Progenitor cell of endocrine pancreas (in vitro differentiated cells): ENCODE measurements at regions not wholly inside any gene's neighbourhood (a gene's known extent, or its start where the extent isn't known, plus 50 kb on each side); places are given as distances from the start of the nearest gene placed in this dataset.

Experiments
- DNase-seq: peaks from one replicate; pipeline ENCODE4 v3.0.0; 2021; ENCODE audit warnings: low spot score; ENCODE audit not compliant: unreplicated experiment
- H3K27ac Mint-ChIP-seq: 2 replicates; pipeline ENCODE4 v1.8.0; 2021; ENCODE audit warnings: mild to moderate bottlenecking, moderate library complexity, mixed read lengths
- H3K27me3 Mint-ChIP-seq: 2 replicates; pipeline ENCODE4 v1.8.0; 2021; ENCODE audit warnings: mixed read lengths
- H3K36me3 Mint-ChIP-seq: 2 replicates; pipeline ENCODE4 v1.8.0; 2022; ENCODE audit warnings: mixed read lengths; ENCODE audit not compliant: insufficient read depth
- H3K4me1 Mint-ChIP-seq: 2 replicates; pipeline ENCODE4 v1.8.0; 2021; ENCODE audit warnings: low read depth, mixed read lengths
- H3K4me3 Mint-ChIP-seq: 2 replicates; pipeline ENCODE4 v1.8.0; 2021; ENCODE audit warnings: low read depth, mild to moderate bottlenecking, moderate library complexity, mixed read lengths
- H3K9me3 Mint-ChIP-seq: 2 replicates; pipeline ENCODE4 v1.8.0; 2021; ENCODE audit warnings: low read depth, mixed read lengths
- CTCF ChIP-seq: fragments of 200-600 bp; sonication (generic); IDR thresholded peaks from one replicate; pipeline ENCODE4 v1.5.0; 2021; ENCODE audit warnings: antibody characterized with exemption, mild to moderate bottlenecking; ENCODE audit not compliant: unreplicated experiment

- H3K27ac Mint-ChIP-seq = no peak overlapping the region
- no peak for TF ChIP-seq CTCF
- no peak for DNase-seq
- H3K4me1 Mint-ChIP-seq = peaks cover 2% of the 10 kb centered on the region
- no peaks in the 10 kb centered on the region for H3K27me3 Mint-ChIP-seq
- no peaks in the 10 kb centered on the region for H3K36me3 Mint-ChIP-seq
- peaks cover 3% of the 10 kb centered on the region for H3K9me3 Mint-ChIP-seq
- H3K4me3 Mint-ChIP-seq = no peak overlapping the region
Observed at GRCh38 chr3:73324203-73325155, 263.0 kb downstream of the EBLN2 start.

GRCh38 chr3:73326396-73326795, 264.9 kb downstream of the EBLN2 start:
- H3K27ac Mint-ChIP-seq = peak overlapping the region; percentile 59
- no peaks in the 10 kb centered on the region for H3K27me3 Mint-ChIP-seq
- H3K9me3 Mint-ChIP-seq = peaks cover 10% of the 10 kb centered on the region
- no peak for TF ChIP-seq CTCF
- no peaks in the 10 kb centered on the region for H3K36me3 Mint-ChIP-seq
- no peak overlapping the region for H3K4me3 Mint-ChIP-seq
- H3K4me1 Mint-ChIP-seq = peaks cover 2% of the 10 kb centered on the region
- DNase-seq = no peak

- Mint-ChIP-seq H3K9me3 (peaks cover 10% of the 10 kb centered on the region), H3K4me1 (peaks cover 2% of the 10 kb centered on the region), H3K4me3 (no peak overlapping the region), H3K27ac (no peak overlapping the region), H3K27me3 (no peaks in the 10 kb centered on the region), H3K36me3 (no peaks in the 10 kb centered on the region)
- TF ChIP-seq CTCF = no peak
- DNase-seq = no peak
Observed at GRCh38 chr3:73327052-73327451, 265.6 kb downstream of the EBLN2 start.
